Stomach (tissue), 8 donors: ENCODE measurements at regions not wholly inside any gene's neighbourhood (a gene's known extent, or its start where the extent isn't known, plus 50 kb on each side); places are given as distances from the start of the nearest gene placed in this dataset.

Experiments used
- DNase-seq, 2 donors: peaks; one replicate each; pipeline versions ENCODE4 v3.0.0 to v3.0.0-alpha.2; 2013 to 2019
- H3K27ac ChIP-seq, 5 donors: fragments of 200-600 bp in 4 of 5; sonication (generic) in 4 of 5; one replicate each; pipeline ENCODE4 v1.5.1; 2013 to 2019; ENCODE audit warnings: mild to moderate bottlenecking in 1 of 5, moderate library complexity in 1 of 5
- H3K27me3 ChIP-seq, 3 donors: fragments of 200-600 bp; sonication (generic); one replicate each; pipeline ENCODE4 v1.5.1; 2017 to 2019; ENCODE audit warnings: mixed run types in 1 of 3
- H3K36me3 ChIP-seq, 4 donors: fragments of 200-600 bp; sonication (generic); 1 replicate in 3 of 4; 2 replicates in 1 of 4; pipeline ENCODE4 v1.5.1; 2016 to 2019
- H3K4me1 ChIP-seq, 4 donors: fragments of 200-600 bp; sonication (generic); one replicate each; pipeline ENCODE4 v1.5.1; 2016 to 2019
- H3K4me3 ChIP-seq, 4 donors: fragments of 200-600 bp; sonication (generic) in 3 of 4; one replicate each; pipeline ENCODE4 v1.5.1; 2016 to 2019; ENCODE audit warnings: mild to moderate bottlenecking in 1 of 4
- H3K9me3 ChIP-seq, 4 donors: fragments of 200-600 bp; sonication (generic); one replicate each; pipeline ENCODE4 v1.5.1; 2016 to 2019
- CTCF ChIP-seq, 7 experiments: fragments of 450-650 bp in 4 of 7; fragments of 200-600 bp in 3 of 7; sonication (generic) in 3 of 7; IDR thresholded peaks; one replicate each; pipeline ENCODE4 v1.5.1; 2016 to 2019; ENCODE audit warnings: antibody characterized with exemption in 7 of 7, control low read depth in 2 of 7, mild to moderate bottlenecking in 1 of 7
- EP300 ChIP-seq: sonication (generic); formaldehyde crosslinking; IDR thresholded peaks from one replicate; pipeline ENCODE4 v1.6.1; 2017; ENCODE audit warnings: antibody characterized with exemption
- POLR2A ChIP-seq, 4 donors: fragments of 450-650 bp; IDR thresholded peaks; one replicate each; pipeline ENCODE4 v1.6.1; 2016; ENCODE audit warnings: antibody characterized with exemption in 4 of 4, control low read depth in 2 of 4, mild to moderate bottlenecking in 1 of 4, moderate library complexity in 1 of 4
- POLR2AphosphoS5 ChIP-seq, 3 donors: sonication (generic); formaldehyde crosslinking; IDR thresholded peaks; one replicate each; pipeline ENCODE4 v1.6.1; 2016; ENCODE audit warnings: antibody characterized with exemption in 3 of 3
- WGBS, 5 donors: extraction: QIAGEN DNeasy Blood & Tissue Kit in 3 of 5; methylation state at CpG; one replicate each; pipeline versions ENCODE4 v1.1.5 to v1.1.7; 2013 to 2018; 5-methylcytosine and 5-hydroxymethylcytosine counted together
- intact Hi-C: fragments of 100-400 bp; cut with DNase I; formaldehyde crosslinking; loops from one replicate; pipeline ENCODE4 v1.15.1; 2023; ENCODE audit warnings: low total_unique reads
- donor health status: healthy with polysubstance abuse.
- donor health status: Bipolar disorder and iron deficiency.
- donor health status: healthy.

GRCh38 chr5:91955610-91956009 lies 572.5 kb upstream of the ARRDC3 start:
- Histone ChIP-seq H3K36me3 (no peaks in the 10 kb centered on the region), H3K27me3 (no peaks in the 10 kb centered on the region), H3K9me3 (no peaks in the 10 kb centered on the region), H3K4me3 (no peak overlapping the region), H3K27ac (no peak overlapping the region), H3K4me1 (no peaks in the 10 kb centered on the region)
- DNase-seq = peak in 1 of 2 donors; percentile 62
- peak in 1 of 3 donors; percentile 43 for TF ChIP-seq POLR2AphosphoS5 (IDR thresholded peaks at IDR 0.05)
- TF ChIP-seq EP300 = no peak
- intact Hi-C loops = no loop called here
- WGBS, 5 donors = 11 to 23% (median 16%) methylated on average over 2 of the region's 2 CpGs

GRCh38 chr5:91954136-91954535 lies 571.0 kb upstream of the ARRDC3 start:
- Histone ChIP-seq H3K27ac (no peak overlapping the region), H3K4me1 (no peaks in the 10 kb centered on the region), H3K9me3 (no peaks in the 10 kb centered on the region), H3K27me3 (no peaks in the 10 kb centered on the region), H3K36me3 (no peaks in the 10 kb centered on the region), H3K4me3 (no peak overlapping the region)
- DNase-seq = no peak
- TF ChIP-seq POLR2A (IDR thresholded peaks at IDR 0.05) (no peak), POLR2AphosphoS5 (IDR thresholded peaks at IDR 0.05) (no peak), CTCF (IDR thresholded peaks at IDR 0.05) (no peak), EP300 (no peak)
- intact Hi-C loops = no loop called here

DNA sequence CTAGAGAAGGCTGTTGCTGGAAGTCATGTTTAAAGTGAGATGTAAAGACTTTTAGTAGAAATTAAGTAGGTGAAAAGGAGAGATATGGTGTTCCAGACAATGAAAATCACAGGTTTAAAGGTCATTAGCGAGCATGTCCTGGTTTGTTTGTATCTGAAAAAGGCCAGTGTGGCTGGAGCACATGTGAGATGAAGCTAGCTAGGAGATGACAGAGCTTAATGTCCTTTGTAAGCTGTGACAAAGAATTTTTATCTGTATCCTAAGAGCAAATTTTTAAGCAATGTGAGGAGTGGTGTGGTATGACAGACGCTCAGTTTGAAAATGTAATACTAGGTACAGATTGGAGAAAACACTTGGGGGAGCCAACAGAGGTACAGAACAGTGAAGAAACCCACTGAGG lies 567.2 kb upstream of the ARRDC3 start:
- intact Hi-C loops = no loop called here
- H3K36me3 ChIP-seq = no peaks in the 10 kb centered on the region
- no peak for TF ChIP-seq POLR2A (IDR thresholded peaks at IDR 0.05)
- TF ChIP-seq CTCF (IDR thresholded peaks at IDR 0.05) = no peak
- TF ChIP-seq EP300 = no peak
- TF ChIP-seq POLR2AphosphoS5 (IDR thresholded peaks at IDR 0.05) = no peak
- no peak overlapping the region for H3K4me3 ChIP-seq
- H3K9me3 ChIP-seq = no peaks in the 10 kb centered on the region
- no peaks in the 10 kb centered on the region for H3K27me3 ChIP-seq
- 75 to 83% (median 78%) methylated on average over 2 of the region's 2 CpGs for WGBS, 5 donors
- DNase-seq = no peak
- H3K27ac ChIP-seq = no peak overlapping the region
- H3K4me1 ChIP-seq = no peaks in the 10 kb centered on the region

GRCh38 chr5:91946870-91947269 lies 563.8 kb upstream of the ARRDC3 start:
- WGBS, 5 donors = 58 to 66% (median 62%) methylated on average over 4 of the region's 4 CpGs
- TF ChIP-seq CTCF (IDR thresholded peaks at IDR 0.05) = no peak
- no peak for TF ChIP-seq EP300
- no peak for TF ChIP-seq POLR2AphosphoS5 (IDR thresholded peaks at IDR 0.05)
- TF ChIP-seq POLR2A (IDR thresholded peaks at IDR 0.05) = no peak
- intact Hi-C loops = no loop called here

DNA sequence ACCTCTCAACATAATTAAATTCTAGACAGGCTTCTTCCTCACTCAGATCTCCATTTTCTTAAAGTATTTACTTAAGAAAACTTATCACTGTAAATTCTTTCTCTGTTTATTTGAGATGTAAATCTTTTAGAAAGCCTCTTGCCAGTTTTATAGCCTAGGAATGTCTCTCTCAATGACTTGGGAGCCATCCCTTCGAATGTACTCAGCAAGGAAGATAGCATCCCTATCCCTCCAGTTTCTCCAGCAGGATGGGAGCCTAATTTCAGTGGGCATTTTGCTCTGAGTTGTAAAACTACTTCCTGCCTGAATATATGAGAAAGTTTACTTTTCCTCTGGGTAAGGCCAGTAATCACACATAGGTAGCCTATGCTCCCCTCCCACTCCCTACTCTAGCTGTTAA lies 558.5 kb upstream of the ARRDC3 start:
- no peaks in the 10 kb centered on the region for H3K36me3 ChIP-seq
- H3K4me1 ChIP-seq = no peaks in the 10 kb centered on the region
- 27 to 48% (median 36%) methylated on average over 1 of the region's 1 CpG for WGBS, 5 donors
- no peaks in the 10 kb centered on the region for H3K27me3 ChIP-seq
- TF ChIP-seq EP300 (no peak), CTCF (IDR thresholded peaks at IDR 0.05) (no peak), POLR2A (IDR thresholded peaks at IDR 0.05) (no peak), POLR2AphosphoS5 (IDR thresholded peaks at IDR 0.05) (no peak)
- H3K9me3 ChIP-seq = no peaks in the 10 kb centered on the region
- no peak overlapping the region for H3K27ac ChIP-seq
- intact Hi-C loops = no loop called here
- DNase-seq = no peak
- no peak overlapping the region for H3K4me3 ChIP-seq

More at GRCh38 chr5:91946870-91947269, 563.8 kb upstream of the ARRDC3 start:
- no peak for DNase-seq
- H3K9me3 ChIP-seq = no peaks in the 10 kb centered on the region
- H3K4me1 ChIP-seq = no peaks in the 10 kb centered on the region
- H3K4me3 ChIP-seq = no peak overlapping the region
- H3K27me3 ChIP-seq = no peaks in the 10 kb centered on the region
- H3K36me3 ChIP-seq = no peaks in the 10 kb centered on the region
- H3K27ac ChIP-seq = no peak overlapping the region
